ENCODE measurements at regions not wholly inside any gene's neighbourhood (a gene's known extent, or its start where the extent isn't known, plus 50 kb on each side); places are given as distances from the start of the nearest gene placed in this dataset.

- TF ChIP-seq, protein P1, sequence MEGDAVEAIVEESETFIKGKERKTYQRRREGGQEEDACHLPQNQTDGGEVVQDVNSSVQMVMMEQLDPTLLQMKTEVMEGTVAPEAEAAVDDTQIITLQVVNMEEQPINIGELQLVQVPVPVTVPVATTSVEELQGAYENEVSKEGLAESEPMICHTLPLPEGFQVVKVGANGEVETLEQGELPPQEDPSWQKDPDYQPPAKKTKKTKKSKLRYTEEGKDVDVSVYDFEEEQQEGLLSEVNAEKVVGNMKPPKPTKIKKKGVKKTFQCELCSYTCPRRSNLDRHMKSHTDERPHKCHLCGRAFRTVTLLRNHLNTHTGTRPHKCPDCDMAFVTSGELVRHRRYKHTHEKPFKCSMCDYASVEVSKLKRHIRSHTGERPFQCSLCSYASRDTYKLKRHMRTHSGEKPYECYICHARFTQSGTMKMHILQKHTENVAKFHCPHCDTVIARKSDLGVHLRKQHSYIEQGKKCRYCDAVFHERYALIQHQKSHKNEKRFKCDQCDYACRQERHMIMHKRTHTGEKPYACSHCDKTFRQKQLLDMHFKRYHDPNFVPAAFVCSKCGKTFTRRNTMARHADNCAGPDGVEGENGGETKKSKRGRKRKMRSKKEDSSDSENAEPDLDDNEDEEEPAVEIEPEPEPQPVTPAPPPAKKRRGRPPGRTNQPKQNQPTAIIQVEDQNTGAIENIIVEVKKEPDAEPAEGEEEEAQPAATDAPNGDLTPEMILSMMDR (conservative IDR thresholded peaks at IDR 0.05; ENCODE audit: low read depth, low read length): peak; percentile 90
- TF ChIP-seq MAFK (IDR thresholded peaks at IDR 0.05; ENCODE audit: low read depth, low read length) (no peak), POLR2A (IDR thresholded peaks at IDR 0.05; ENCODE audit: low read depth, low read length) (peak; percentile 36; the same call in 1 of the 2 replicates), CEBPB (IDR thresholded peaks at IDR 0.05; ENCODE audit: low read depth, low read length) (no peak), RCOR1 (IDR thresholded peaks at IDR 0.05; ENCODE audit: insufficient replicate concordance, low read length) (no peak)
These were observed 133.0 kb upstream of the TUT7 start for GRCh38 chr9:86486891-86487837.
